GM04503 (cell line): ENCODE measurements at regions not wholly inside any gene's neighbourhood (a gene's known extent, or its start where the extent isn't known, plus 50 kb on each side); places are given as distances from the start of the nearest gene placed in this dataset.

ENCODE experiments used
- DNase-seq: peaks from one replicate; pipeline ENCODE4 v3.0.0-alpha.2; 2012; ENCODE audit warnings: low read depth

GRCh38 chr2:49255409-49255971, 101.2 kb upstream of the FSHR start:
- no peak for DNase-seq

GRCh38 chr2:49254401-49254800, 100.1 kb upstream of the FSHR start:
- no peak for DNase-seq

GRCh38 chr2:49251766-49252165, 97.5 kb upstream of the FSHR start:
- DNase-seq = peak; percentile 81

- no peak for DNase-seq
Measured at GRCh38 chr2:49251251-49251650, 96.9 kb upstream of the FSHR start.

GRCh38 chr2:49248506-49248905, 94.2 kb upstream of the FSHR start:
- peak; percentile 87 for DNase-seq

GRCh38 chr2:49241991-49242390, 87.7 kb upstream of the FSHR start:
- DNase-seq = peak; percentile 21

- no peak for DNase-seq
Measured at GRCh38 chr2:49241501-49241900, 87.2 kb upstream of the FSHR start.

GRCh38 chr2:49240608-49241007, 86.3 kb upstream of the FSHR start:
- DNase-seq = no peak

GRCh38 chr2:49238604-49238960, 84.3 kb upstream of the FSHR start:
- no peak for DNase-seq

GRCh38 chr2:49237867-49238603, 83.7 kb upstream of the FSHR start:
- no peak for DNase-seq

- no peak for DNase-seq
Measured at GRCh38 chr2:49236316-49236715, 82.0 kb upstream of the FSHR start.

GRCh38 chr2:49226360-49226759, 72.0 kb upstream of the FSHR start:
- DNase-seq = no peak

- no peak for DNase-seq
Measured at GRCh38 chr2:49225126-49225525, 70.8 kb upstream of the FSHR start.

- DNase-seq = no peak
Measured at GRCh38 chr2:49224426-49225010, 70.2 kb upstream of the FSHR start.

GRCh38 chr2:49222975-49223528, 68.7 kb upstream of the FSHR start:
- no peak for DNase-seq

- DNase-seq = no peak
Measured at GRCh38 chr2:49219741-49220140, 65.4 kb upstream of the FSHR start.

GRCh38 chr2:49210191-49210590, 55.9 kb upstream of the FSHR start:
- DNase-seq = no peak

- no peak for DNase-seq
Measured at GRCh38 chr2:49207204-49207603, 52.9 kb upstream of the FSHR start.
